ENCODE measurements at regions not wholly inside any gene's neighbourhood (a gene's known extent, or its start where the extent isn't known, plus 50 kb on each side); places are given as distances from the start of the nearest gene placed in this dataset.

- no peak for TF ChIP-seq HDAC6 (IDR thresholded peaks at IDR 0.05; ENCODE audit: low read depth, low read length)
- TF ChIP-seq BCL11A (IDR thresholded peaks at IDR 0.05; ENCODE audit: low read depth in 2 of 2, low read length in 2 of 2) = no peak
- no peak for TF ChIP-seq TEAD4 (IDR thresholded peaks at IDR 0.05; ENCODE audit: low read depth, low read length)
- TF ChIP-seq CTCF (IDR thresholded peaks at IDR 0.05; ENCODE audit: control extremely low read depth in 1 of 3, insufficient read depth in 1 of 3, low read depth in 1 of 3, low read length in 3 of 3) = no peak
- TF ChIP-seq MAFK (IDR thresholded peaks at IDR 0.05; ENCODE audit: low read depth, low read length) = no peak
- TF ChIP-seq SIN3A (conservative IDR thresholded peaks at IDR 0.05 in 1 of 2, IDR thresholded peaks at IDR 0.05 in 1 of 2; ENCODE audit: low read depth in 1 of 2, low read length in 2 of 2) = no peak
These were observed 367.9 kb upstream of the DUSP10 start (continued) for GRCh38 chr1:222109836-222110235.

Measured in H1 (cell line).